ENCODE measurements at regions not wholly inside any gene's neighbourhood (a gene's known extent, or its start where the extent isn't known, plus 50 kb on each side); places are given as distances from the start of the nearest gene placed in this dataset.
"Not testable (repeated sequence)": the region's sequence is repeated elsewhere in the genome, so short reads cannot be mapped to it uniquely, and the experiment has no call there.

GRCh38 chr1:31517301-31517700 is 59.0 kb upstream of the TINAGL1 start:
- Histone ChIP-seq H3K9ac (no peak overlapping the region), H3K4me3 (ENCODE audit: low read depth, low read length) (no peak overlapping the region), H3K27me3 (ENCODE audit: control insufficient read depth, insufficient read depth, low read length) (no peaks in the 10 kb centered on the region), H3K27ac (no peak overlapping the region), H3K4me1 (no peaks in the 10 kb centered on the region), H2AFZ (no peak overlapping the region), H3K36me3 (ENCODE audit: control insufficient read depth, insufficient read depth, low read length) (no peaks in the 10 kb centered on the region), H3K4me2 (ENCODE audit: low read length) (no peak overlapping the region), H3K9me3 (ENCODE audit: control insufficient read depth, low read length) (no peaks in the 10 kb centered on the region), H3K79me2 (no peaks in the 10 kb centered on the region)
- TF ChIP-seq CTCF (IDR thresholded peaks at IDR 0.05) = no peak

GRCh38 chr1:31517986-31518385 is 58.3 kb upstream of the TINAGL1 start:
- not testable (repeated sequence) for H3K4me3 ChIP-seq (ENCODE audit: low read depth, low read length); H3K9ac ChIP-seq; H3K4me2 ChIP-seq (ENCODE audit: low read length); H3K4me1 ChIP-seq; H3K27me3 ChIP-seq (ENCODE audit: control insufficient read depth, insufficient read depth, low read length); H3K9me3 ChIP-seq (ENCODE audit: control insufficient read depth, low read length); H2AFZ ChIP-seq; H3K27ac ChIP-seq; H3K36me3 ChIP-seq (ENCODE audit: control insufficient read depth, insufficient read depth, low read length); H3K79me2 ChIP-seq

GRCh38 chr1:31521761-31522555 is 54.4 kb upstream of the TINAGL1 start:
- no peak overlapping the region for H3K9ac ChIP-seq
- H3K79me2 ChIP-seq = no peaks in the 10 kb centered on the region
- H3K27me3 ChIP-seq (ENCODE audit: control insufficient read depth, insufficient read depth, low read length) = no peaks in the 10 kb centered on the region
- no peak overlapping the region for H3K4me2 ChIP-seq (ENCODE audit: low read length)
- TF ChIP-seq CTCF (IDR thresholded peaks at IDR 0.05) = no peak
- H3K36me3 ChIP-seq (ENCODE audit: control insufficient read depth, insufficient read depth, low read length) = no peaks in the 10 kb centered on the region
- H3K4me1 ChIP-seq = no peaks in the 10 kb centered on the region
- H3K27ac ChIP-seq = no peak overlapping the region
- H3K9me3 ChIP-seq (ENCODE audit: control insufficient read depth, low read length) = no peaks in the 10 kb centered on the region
- H3K4me3 ChIP-seq (ENCODE audit: low read depth, low read length) = no peak overlapping the region
- H2AFZ ChIP-seq = no peak overlapping the region

GRCh38 chr1:31522556-31522845 is 53.8 kb upstream of the TINAGL1 start:
- Histone ChIP-seq H3K9me3 (ENCODE audit: control insufficient read depth, low read length) (no peaks in the 10 kb centered on the region), H3K27ac (no peak overlapping the region), H3K4me1 (no peaks in the 10 kb centered on the region), H3K4me2 (ENCODE audit: low read length) (no peak overlapping the region), H3K4me3 (ENCODE audit: low read depth, low read length) (no peak overlapping the region), H3K9ac (no peak overlapping the region), H3K36me3 (ENCODE audit: control insufficient read depth, insufficient read depth, low read length) (no peaks in the 10 kb centered on the region), H2AFZ (no peak overlapping the region), H3K79me2 (no peaks in the 10 kb centered on the region), H3K27me3 (ENCODE audit: control insufficient read depth, insufficient read depth, low read length) (no peaks in the 10 kb centered on the region)
- no peak for TF ChIP-seq CTCF (IDR thresholded peaks at IDR 0.05)

- H3K27ac ChIP-seq = no peak overlapping the region
- no peak overlapping the region for H3K4me3 ChIP-seq (ENCODE audit: low read depth, low read length)
- no peaks in the 10 kb centered on the region for H3K27me3 ChIP-seq (ENCODE audit: control insufficient read depth, insufficient read depth, low read length)
- no peak for TF ChIP-seq CTCF (IDR thresholded peaks at IDR 0.05)
- H3K4me1 ChIP-seq = no peaks in the 10 kb centered on the region
- H3K79me2 ChIP-seq = no peaks in the 10 kb centered on the region
- no peaks in the 10 kb centered on the region for H3K36me3 ChIP-seq (ENCODE audit: control insufficient read depth, insufficient read depth, low read length)
- H3K4me2 ChIP-seq (ENCODE audit: low read length) = no peak overlapping the region
- no peak overlapping the region for H2AFZ ChIP-seq
- H3K9ac ChIP-seq = no peak overlapping the region
- no peaks in the 10 kb centered on the region for H3K9me3 ChIP-seq (ENCODE audit: control insufficient read depth, low read length)
Measured at GRCh38 chr1:31523012-31523411, 53.3 kb upstream of the TINAGL1 start.
